GM12878 (cell line): ENCODE measurements at regions not wholly inside any gene's neighbourhood (a gene's known extent, or its start where the extent isn't known, plus 50 kb on each side); places are given as distances from the start of the nearest gene placed in this dataset.

Source experiments
- ATAC-seq: fragments of 200-7000 bp; cut with Tn5 transposase; 3 replicates; pipeline ENCODE4 v1.9.1; 2020; ENCODE audit warnings: mild to moderate bottlenecking, moderate library complexity
- BruUV-seq: library from RNA; stranded (reverse); fragments of 400-500 nt; replicated peaks from 2 replicates; lab custom pipeline; 2021; lab: Mats Ljungman, UMichigan
- CTCF ChIA-PET: fragments of 300-600 bp; sonication (Branson Sonifier 250); formaldehyde crosslinking; extraction: SDS; loops from one replicate; lab custom pipeline; 2021; ENCODE audit warnings: inconsistent platforms; lab: Yijun Ruan, JAX
- POLR2A ChIA-PET: fragments of 350-600 bp; formaldehyde crosslinking; extraction: SDS; loops from one replicate; lab custom pipeline; 2021; ENCODE audit warnings: inconsistent platforms; lab: Charles Lee
- RAD21 ChIA-PET: fragments of 300-600 bp; sonication (Branson Sonifier 250); formaldehyde crosslinking; loops from one replicate; lab custom pipeline; 2023; ENCODE audit warnings: antibody characterized with exemption; ENCODE audit not compliant: unreplicated experiment; lab: Charles Lee
- SMC1A ChIA-PET: fragments of 300-600 bp; sonication (Branson Sonifier 250); formaldehyde crosslinking; loops from one replicate; lab custom pipeline; 2023; ENCODE audit not compliant: unreplicated experiment, uncharacterized antibody; lab: Charles Lee
- DNase-seq: peaks from one replicate; pipeline ENCODE4 v3.0.0-alpha.2; 2011; ENCODE audit warnings: low read depth, low spot score
- FAIRE-seq: peaks from 3 replicates; lab custom pipeline; 2011; peaks lifted over from hg19 to GRCh38; lab: Jason Lieb, UNC
- H2AFZ ChIP-seq: 2 replicates; pipeline ENCODE4 v1.6.0; 2011; ENCODE audit warnings: low read depth, low read length, control low read depth; ENCODE audit not compliant: control insufficient read depth
- H3K27ac ChIP-seq: 2 replicates; pipeline ENCODE4 v1.5.1; 2011; ENCODE audit warnings: control low read depth; ENCODE audit not compliant: control insufficient read depth, insufficient read depth
- H3K27me3 ChIP-seq, 2 experiments: replicated peaks in 1 of 2; 2 replicates each; pipeline versions ENCODE4 v1.6.0 to v1.6.1; 2011; ENCODE audit warnings: low read length in 1 of 2; ENCODE audit not compliant: control insufficient read depth in 2 of 2, insufficient read depth in 2 of 2
- H3K36me3 ChIP-seq, 2 experiments: 2 replicates each; pipeline ENCODE4 v1.5.1; 2011; ENCODE audit warnings: low read length in 1 of 2; ENCODE audit not compliant: control insufficient read depth in 2 of 2, insufficient read depth in 2 of 2
- H3K4me1 ChIP-seq: 2 replicates; pipeline ENCODE4 v1.6.1; 2011; ENCODE audit warnings: mild to moderate bottlenecking, low read length, moderate library complexity, mixed read lengths; ENCODE audit not compliant: control insufficient read depth, insufficient read depth
- H3K4me2 ChIP-seq: 2 replicates; pipeline ENCODE4 v1.6.0; 2011; ENCODE audit warnings: control low read depth; ENCODE audit not compliant: control insufficient read depth, insufficient read depth
- H3K4me3 ChIP-seq: fragments of 200-600 bp; sonication (generic); 2 replicates; pipeline ENCODE4 v1.5.1; 2016
- H3K79me2 ChIP-seq: 2 replicates; pipeline ENCODE4 v1.6.0; 2011; ENCODE audit warnings: low read length; ENCODE audit not compliant: control insufficient read depth, insufficient read depth
- H3K9ac ChIP-seq: 2 replicates; pipeline ENCODE4 v1.8.0; 2011; ENCODE audit warnings: low read length, control low read depth, mixed read lengths; ENCODE audit not compliant: control insufficient read depth, insufficient read depth
- H3K9me3 ChIP-seq: replicated peaks from 3 replicates; pipeline ENCODE4 v1.5.1; 2011; ENCODE audit warnings: mild to moderate bottlenecking, low read length; ENCODE audit not compliant: control insufficient read depth, insufficient read depth
- H4K20me1 ChIP-seq: 2 replicates; pipeline ENCODE4 v1.6.0; 2011; ENCODE audit not compliant: control insufficient read depth, insufficient read depth
- BCL11A ChIP-seq: IDR thresholded peaks from 2 replicates; pipeline ENCODE4 v1.6.1; 2011; ENCODE audit warnings: low read depth, low read length
- CEBPB ChIP-seq, 2 experiments: fragments of 150-350 bp in 1 of 2; IDR thresholded peaks; 2 replicates each; pipeline ENCODE4 v1.6.1; 2012 to 2014; ENCODE audit warnings: low read depth in 2 of 2, low read length in 2 of 2, borderline replicate concordance in 1 of 2, inconsistent platforms in 1 of 2
- LARP7 ChIP-seq: fragments of 450-650 bp; IDR thresholded peaks from 2 replicates; pipeline ENCODE4 v1.6.1; 2017; ENCODE audit warnings: mild to moderate bottlenecking
- RAD51 ChIP-seq: fragments of 450-650 bp; IDR thresholded peaks from 2 replicates; pipeline ENCODE4 v1.6.1; 2016; ENCODE audit warnings: moderate library complexity, mild to moderate bottlenecking, inconsistent platforms
- RB1 ChIP-seq: fragments of 450-650 bp; formaldehyde crosslinking; IDR thresholded peaks from 2 replicates; pipeline ENCODE4 v1.6.1; 2017; ENCODE audit warnings: mild to moderate bottlenecking, borderline replicate concordance
- SMARCA5 ChIP-seq: fragments of 450-650 bp; IDR thresholded peaks from 2 replicates; pipeline ENCODE4 v1.6.1; 2017; ENCODE audit warnings: mild to moderate bottlenecking
- SREBF1 ChIP-seq: IDR thresholded peaks from 2 replicates; pipeline ENCODE4 v1.6.1; 2012; ENCODE audit warnings: mild to moderate bottlenecking, low read length
- WGBS: methylation state at CpG from one replicate; pipeline ENCODE4 v1.1.6; 2016; ENCODE audit warnings: low lambda C conversion rate; ENCODE audit not compliant: insufficient replicate concordance, insufficient coverage; ENCODE audit errors: missing lambda C conversion rate; 5-methylcytosine and 5-hydroxymethylcytosine counted together
- in situ Hi-C: fragments of 300-500 bp; cut with MboI; formaldehyde crosslinking; loops from 9 replicates; pipeline ENCODE4 v1.14.3; 2018; ENCODE audit warnings: mixed read lengths
- intact Hi-C: fragments of 100-400 bp; cut with micrococcal nuclease; formaldehyde crosslinking; loops from one replicate; pipeline ENCODE4 v1.14.2; 2022; ENCODE audit not compliant: unreplicated experiment
- TF ChIP-seq, protein P1 (sequence below), 3 experiments: IDR thresholded peaks in 2 of 3; conservative IDR thresholded peaks in 1 of 3; 2 replicates each; pipeline ENCODE4 v1.5.1; 2011; ENCODE audit warnings: low read depth in 3 of 3, low read length in 3 of 3, mild to moderate bottlenecking in 3 of 3, control low read depth in 2 of 3, moderate library complexity in 2 of 3, inconsistent platforms in 1 of 3, mixed read lengths in 1 of 3; ENCODE audit not compliant: control insufficient read depth in 2 of 3, insufficient read depth in 1 of 3; ENCODE audit errors: extremely low read depth in 1 of 3
- TF ChIP-seq, protein P2 (sequence below): IDR thresholded peaks from 2 replicates; pipeline ENCODE4 v1.6.1; 2012; ENCODE audit warnings: low read depth, low read length, improper control_type of control experiment

DNA sequence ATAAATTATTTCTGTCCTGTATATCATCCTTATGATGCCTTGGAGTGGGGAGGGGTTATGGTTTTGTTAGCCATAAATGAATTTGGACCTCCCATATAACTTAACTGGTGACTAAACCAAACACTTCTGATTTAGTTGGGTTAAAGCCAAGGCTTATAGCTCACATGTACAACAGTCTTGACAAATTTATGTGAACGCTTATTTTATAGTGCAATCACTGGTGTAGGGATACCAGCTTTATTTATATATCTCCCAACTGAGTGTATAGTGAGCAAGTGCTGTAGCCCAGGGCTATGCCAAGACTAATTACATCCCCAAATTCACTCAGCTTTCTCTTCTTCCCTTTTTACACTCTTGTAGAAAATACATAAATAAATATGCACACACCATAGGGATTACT lies 956.2 kb downstream of the SORCS3 start:
- no peak overlapping the region for H3K9ac ChIP-seq
- in situ Hi-C loops (no loop called here), intact Hi-C loops (no loop called here)
- ATAC-seq: no peak
- ChIA-PET RAD21 (no interaction called here), POLR2A (no interaction called here), SMC1A (interaction anchor here (1.0 kb wide), 1 partner anchor 11 kb away, joined by 3 read pairs; no protein-coding TSS in a partner anchor), CTCF (no interaction called here)
- no TSS peak for BruUV-seq
- no peaks in the 10 kb centered on the region for H3K79me2 ChIP-seq
- no peak for TF ChIP-seq SMARCA5
- TF ChIP-seq SREBF1: no peak
- TF ChIP-seq, protein P1, sequence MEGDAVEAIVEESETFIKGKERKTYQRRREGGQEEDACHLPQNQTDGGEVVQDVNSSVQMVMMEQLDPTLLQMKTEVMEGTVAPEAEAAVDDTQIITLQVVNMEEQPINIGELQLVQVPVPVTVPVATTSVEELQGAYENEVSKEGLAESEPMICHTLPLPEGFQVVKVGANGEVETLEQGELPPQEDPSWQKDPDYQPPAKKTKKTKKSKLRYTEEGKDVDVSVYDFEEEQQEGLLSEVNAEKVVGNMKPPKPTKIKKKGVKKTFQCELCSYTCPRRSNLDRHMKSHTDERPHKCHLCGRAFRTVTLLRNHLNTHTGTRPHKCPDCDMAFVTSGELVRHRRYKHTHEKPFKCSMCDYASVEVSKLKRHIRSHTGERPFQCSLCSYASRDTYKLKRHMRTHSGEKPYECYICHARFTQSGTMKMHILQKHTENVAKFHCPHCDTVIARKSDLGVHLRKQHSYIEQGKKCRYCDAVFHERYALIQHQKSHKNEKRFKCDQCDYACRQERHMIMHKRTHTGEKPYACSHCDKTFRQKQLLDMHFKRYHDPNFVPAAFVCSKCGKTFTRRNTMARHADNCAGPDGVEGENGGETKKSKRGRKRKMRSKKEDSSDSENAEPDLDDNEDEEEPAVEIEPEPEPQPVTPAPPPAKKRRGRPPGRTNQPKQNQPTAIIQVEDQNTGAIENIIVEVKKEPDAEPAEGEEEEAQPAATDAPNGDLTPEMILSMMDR (IDR thresholded peaks at IDR 0.05 in 2 of 3, conservative IDR thresholded peaks at IDR 0.05 in 1 of 3; ENCODE audit: control insufficient read depth in 2 of 3, extremely low read depth in 1 of 3, insufficient read depth in 1 of 3, low read depth in 3 of 3, low read length in 3 of 3): no peak
- TF ChIP-seq LARP7: no peak
- no peak for TF ChIP-seq CEBPB (IDR thresholded peaks at IDR 0.05; ENCODE audit: borderline replicate concordance in 1 of 2, low read depth in 2 of 2, low read length in 2 of 2)
- TF ChIP-seq, protein P2, sequence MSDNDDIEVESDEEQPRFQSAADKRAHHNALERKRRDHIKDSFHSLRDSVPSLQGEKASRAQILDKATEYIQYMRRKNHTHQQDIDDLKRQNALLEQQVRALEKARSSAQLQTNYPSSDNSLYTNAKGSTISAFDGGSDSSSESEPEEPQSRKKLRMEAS: no peak
- TF ChIP-seq RAD51: no peak
- no peak for TF ChIP-seq RB1
- TF ChIP-seq BCL11A: no peak
- H3K4me2 ChIP-seq: no peak overlapping the region
- no peak overlapping the region for H3K4me3 ChIP-seq
- H4K20me1 ChIP-seq: no peaks in the 10 kb centered on the region
- H3K4me1 ChIP-seq: no peaks in the 10 kb centered on the region
- no peak overlapping the region for H2AFZ ChIP-seq
- no peak for DNase-seq
- 21% methylated on average over 1 of the region's 1 CpG for WGBS
- no peak for FAIRE-seq
- no peaks in the 10 kb centered on the region for H3K27me3 ChIP-seq
- no peaks in the 10 kb centered on the region for H3K36me3 ChIP-seq
- H3K27ac ChIP-seq: no peak overlapping the region
- no peaks in the 10 kb centered on the region for H3K9me3 ChIP-seq
